Stimulated activated CD8-positive, alpha-beta memory T cell treated with anti-CD3 and anti-CD28 coated beads, Interleukin-4, amount 100 ng/mL, for 48 hours (primary cell): ENCODE measurements at regions not wholly inside any gene's neighbourhood (a gene's known extent, or its start where the extent isn't known, plus 50 kb on each side); places are given as distances from the start of the nearest gene placed in this dataset.

ENCODE experiments used
- DNase-seq: peaks from one replicate; pipeline ENCODE4 v3.0.0-alpha.2; 2020

GRCh38 chr18:70428439-70428838 is 139.6 kb downstream of the SOCS6 start:
- no peak for DNase-seq

GRCh38 chr18:70426818-70427217 is 138.0 kb downstream of the SOCS6 start:
- DNase-seq = no peak

- DNase-seq = no peak
These were observed 136.4 kb downstream of the SOCS6 start for GRCh38 chr18:70425236-70425635.

GRCh38 chr18:70423988-70424387 is 135.1 kb downstream of the SOCS6 start:
- no peak for DNase-seq

GRCh38 chr18:70423120-70423519 is 134.3 kb downstream of the SOCS6 start:
- no peak for DNase-seq

GRCh38 chr18:70422391-70422965 is 133.6 kb downstream of the SOCS6 start:
- DNase-seq = no peak

GRCh38 chr18:70421471-70422390 is 132.9 kb downstream of the SOCS6 start:
- DNase-seq = no peak

- no peak for DNase-seq
These were observed 131.5 kb downstream of the SOCS6 start for GRCh38 chr18:70420146-70420898.

GRCh38 chr18:70419526-70419925 is 130.7 kb downstream of the SOCS6 start:
- no peak for DNase-seq

- peak; percentile 27 for DNase-seq
These were observed 129.9 kb downstream of the SOCS6 start for GRCh38 chr18:70418546-70419311.

- no peak for DNase-seq
These were observed 129.0 kb downstream of the SOCS6 start for GRCh38 chr18:70417847-70418246.

- no peak for DNase-seq
These were observed 127.7 kb downstream of the SOCS6 start for GRCh38 chr18:70416496-70416895.

GRCh38 chr18:70415823-70416488 is 127.1 kb downstream of the SOCS6 start:
- DNase-seq = no peak

GRCh38 chr18:70414315-70414900 is 125.6 kb downstream of the SOCS6 start:
- no peak for DNase-seq

- no peak for DNase-seq
These were observed 124.6 kb downstream of the SOCS6 start for GRCh38 chr18:70413455-70413854.

- DNase-seq = no peak
These were observed 123.1 kb downstream of the SOCS6 start for GRCh38 chr18:70411876-70412435.

GRCh38 chr18:70411307-70411706 is 122.5 kb downstream of the SOCS6 start:
- DNase-seq = no peak

- DNase-seq = no peak
These were observed 116.2 kb downstream of the SOCS6 start for GRCh38 chr18:70405052-70405451.

GRCh38 chr18:70400476-70400875 is 111.6 kb downstream of the SOCS6 start:
- no peak for DNase-seq

GRCh38 chr18:70398076-70398475 is 109.2 kb downstream of the SOCS6 start:
- DNase-seq = no peak

- no peak for DNase-seq
These were observed 108.5 kb downstream of the SOCS6 start for GRCh38 chr18:70397259-70397925.
